ENCODE measurements at regions not wholly inside any gene's neighbourhood (a gene's known extent, or its start where the extent isn't known, plus 50 kb on each side); places are given as distances from the start of the nearest gene placed in this dataset.

- TF ChIP-seq CTCF (conservative IDR thresholded peaks at IDR 0.05) = no peak
- Mint-ChIP-seq H3K4me3 (no peak overlapping the region), H3K9me3 (no peaks in the 10 kb centered on the region), H3K4me1 (peaks cover 4% of the 10 kb centered on the region), H3K36me3 (ENCODE audit: low read depth) (no peaks in the 10 kb centered on the region), H3K27me3 (ENCODE audit: low read depth) (no peaks in the 10 kb centered on the region), H3K27ac (ENCODE audit: unreplicated experiment) (no peak overlapping the region)
- DNase-seq (ENCODE audit: low read depth, low spot score) = no peak
Measured at GRCh38 chr11:11029027-11029426, 171.2 kb upstream of the ZBED5 start.

GRCh38 chr11:11028017-11028692, 170.3 kb upstream of the ZBED5 start:
- Mint-ChIP-seq H3K27ac (ENCODE audit: unreplicated experiment) (no peak overlapping the region), H3K4me3 (no peak overlapping the region), H3K4me1 (peaks cover 4% of the 10 kb centered on the region), H3K9me3 (no peaks in the 10 kb centered on the region), H3K27me3 (ENCODE audit: low read depth) (no peaks in the 10 kb centered on the region), H3K36me3 (ENCODE audit: low read depth) (no peaks in the 10 kb centered on the region)
- DNase-seq (ENCODE audit: low read depth, low spot score) = peak; percentile 67
- TF ChIP-seq CTCF (conservative IDR thresholded peaks at IDR 0.05) = peak; percentile 80

GRCh38 chr11:11027288-11027687, 169.4 kb upstream of the ZBED5 start:
- Mint-ChIP-seq H3K27ac (ENCODE audit: unreplicated experiment) (no peak overlapping the region), H3K4me1 (peaks cover 4% of the 10 kb centered on the region), H3K9me3 (no peaks in the 10 kb centered on the region), H3K27me3 (ENCODE audit: low read depth) (no peaks in the 10 kb centered on the region), H3K4me3 (no peak overlapping the region), H3K36me3 (ENCODE audit: low read depth) (no peaks in the 10 kb centered on the region)
- TF ChIP-seq CTCF (conservative IDR thresholded peaks at IDR 0.05) = no peak
- DNase-seq (ENCODE audit: low read depth, low spot score) = no peak

- DNase-seq (ENCODE audit: low read depth, low spot score) = no peak
- H3K4me3 Mint-ChIP-seq = no peak overlapping the region
Measured at GRCh38 chr11:11025087-11025486, 167.2 kb upstream of the ZBED5 start.

GRCh38 chr11:11022125-11022730, 164.4 kb upstream of the ZBED5 start:
- no peak overlapping the region for H3K27ac Mint-ChIP-seq (ENCODE audit: unreplicated experiment)
- H3K9me3 Mint-ChIP-seq = no peaks in the 10 kb centered on the region
- no peak for DNase-seq (ENCODE audit: low read depth, low spot score)
- H3K4me3 Mint-ChIP-seq = no peak overlapping the region
- TF ChIP-seq CTCF (conservative IDR thresholded peaks at IDR 0.05) = peak; percentile 72
- H3K4me1 Mint-ChIP-seq = peaks cover 4% of the 10 kb centered on the region
- peaks cover 4% of the 10 kb centered on the region for H3K27me3 Mint-ChIP-seq (ENCODE audit: low read depth)
- no peaks in the 10 kb centered on the region for H3K36me3 Mint-ChIP-seq (ENCODE audit: low read depth)

More at GRCh38 chr11:11025087-11025486, 167.2 kb upstream of the ZBED5 start:
- no peak for TF ChIP-seq CTCF (conservative IDR thresholded peaks at IDR 0.05)
- H3K27me3 Mint-ChIP-seq (ENCODE audit: low read depth) = peaks cover 2% of the 10 kb centered on the region
- H3K9me3 Mint-ChIP-seq = no peaks in the 10 kb centered on the region
- H3K4me1 Mint-ChIP-seq = peaks cover 4% of the 10 kb centered on the region
- H3K36me3 Mint-ChIP-seq (ENCODE audit: low read depth) = no peaks in the 10 kb centered on the region
- no peak overlapping the region for H3K27ac Mint-ChIP-seq (ENCODE audit: unreplicated experiment)
